Endothelial cell of umbilical vein (primary cell): ENCODE measurements at regions not wholly inside any gene's neighbourhood (a gene's known extent, or its start where the extent isn't known, plus 50 kb on each side); places are given as distances from the start of the nearest gene placed in this dataset.

Experiments used
- BruUV-seq: library from RNA; stranded (reverse); fragments of 400-500 nt; replicated peaks from 2 replicates; lab custom pipeline; 2021; lab: Mats Ljungman, UMichigan
- CTCF ChIA-PET: fragments of 300-600, 350-600 bp; sonication (Branson Sonifier 250); formaldehyde crosslinking; loops from one replicate; lab custom pipeline; 2021; ENCODE audit warnings: antibody characterized with exemption, inconsistent platforms; lab: Charles Lee
- POLR2A ChIA-PET: fragments of 300-600, 350-600 bp; sonication (Branson Sonifier 250); formaldehyde crosslinking; loops from one replicate; lab custom pipeline; 2021; ENCODE audit warnings: antibody characterized with exemption, inconsistent platforms; lab: Charles Lee
- DNase-seq: peaks from one replicate; pipeline ENCODE4 v3.0.0-alpha.2; 2011; ENCODE audit warnings: low read depth, low spot score
- FAIRE-seq: peaks from 2 replicates; lab custom pipeline; 2011; peaks lifted over from hg19 to GRCh38; lab: Jason Lieb, UNC
- H2AFZ ChIP-seq: 2 replicates; pipeline ENCODE4 v1.6.0; 2012; ENCODE audit warnings: low read depth, low read length, control low read depth, inconsistent platforms
- H3K27ac ChIP-seq: 2 replicates; pipeline ENCODE4 v1.5.1; 2011; ENCODE audit warnings: low read depth, mild to moderate bottlenecking, control low read depth, low read length, moderate library complexity; ENCODE audit not compliant: insufficient read depth
- H3K27me3 ChIP-seq, 2 experiments: 2 replicates each; pipeline versions ENCODE4 v1.6.0 to v1.6.1; 2011; ENCODE audit warnings: low read length in 2 of 2, mixed read lengths in 1 of 2; ENCODE audit not compliant: control insufficient read depth in 2 of 2, insufficient read depth in 2 of 2
- H3K36me3 ChIP-seq, 2 experiments: 2 replicates in 1 of 2; 3 replicates in 1 of 2; pipeline ENCODE4 v1.5.1; 2011; ENCODE audit warnings: low read length in 2 of 2, mild to moderate bottlenecking in 1 of 2, moderate library complexity in 1 of 2; ENCODE audit not compliant: control insufficient read depth in 2 of 2, insufficient read depth in 2 of 2; ENCODE audit errors: extremely low read depth in 1 of 2
- H3K4me1 ChIP-seq: 3 replicates; pipeline ENCODE4 v1.5.1; 2011; ENCODE audit warnings: mild to moderate bottlenecking, low read length; ENCODE audit not compliant: control insufficient read depth, insufficient read depth; ENCODE audit errors: extremely low read depth
- H3K4me2 ChIP-seq: 2 replicates; pipeline ENCODE4 v1.6.1; 2011; ENCODE audit warnings: low read length, control low read depth, mixed read lengths; ENCODE audit not compliant: insufficient read depth
- H3K4me3 ChIP-seq, 3 experiments: fragments of 200-600 bp in 1 of 3; sonication (generic), shearing (Covaris generic) in 1 of 3; replicated peaks in 1 of 3; 2 replicates each; pipeline ENCODE4 v1.5.1; 2011 to 2016; ENCODE audit warnings: control low read depth in 3 of 3, low read length in 3 of 3, mild to moderate bottlenecking in 2 of 3, inconsistent platforms in 1 of 3, low read depth in 1 of 3, moderate library complexity in 1 of 3; ENCODE audit not compliant: insufficient read depth in 1 of 3
- H3K79me2 ChIP-seq: 2 replicates; pipeline ENCODE4 v1.6.0; 2012; ENCODE audit warnings: low read length, inconsistent platforms; ENCODE audit not compliant: control insufficient read depth, insufficient read depth
- H3K9ac ChIP-seq: replicated peaks from 2 replicates; pipeline ENCODE3; 2011; ENCODE audit warnings: low read length, control low read depth; ENCODE audit not compliant: insufficient read depth; ENCODE audit errors: extremely low read depth
- H3K9me1 ChIP-seq: replicated peaks from 3 replicates; pipeline ENCODE4 v1.6.0; 2011; ENCODE audit warnings: mild to moderate bottlenecking, low read length; ENCODE audit not compliant: control insufficient read depth, insufficient read depth; ENCODE audit errors: extremely low read depth
- H3K9me3 ChIP-seq: replicated peaks from 2 replicates; pipeline ENCODE4 v1.5.1; 2012; ENCODE audit warnings: low read length, inconsistent platforms; ENCODE audit not compliant: control insufficient read depth, insufficient read depth
- H4K20me1 ChIP-seq: replicated peaks from 2 replicates; pipeline ENCODE3; 2011; ENCODE audit warnings: mild to moderate bottlenecking, low read length; ENCODE audit not compliant: control insufficient read depth, insufficient read depth; ENCODE audit errors: extremely low read depth
- CTCF ChIP-seq, 2 donors: IDR thresholded peaks; 1 replicate in 1 of 2; 2 replicates in 1 of 2; pipeline ENCODE4 v1.5.1; 2011; ENCODE audit warnings: low read length in 2 of 2, mild to moderate bottlenecking in 2 of 2, moderate library complexity in 2 of 2, control low read depth in 1 of 2, inconsistent platforms in 1 of 2, low read depth in 1 of 2; ENCODE audit not compliant: insufficient read depth in 1 of 2; ENCODE audit errors: extremely low read depth in 1 of 2
- EZH2 ChIP-seq: IDR thresholded peaks from 2 replicates; pipeline ENCODE4 v1.6.1; 2012; ENCODE audit warnings: borderline replicate concordance, low read depth, mild to moderate bottlenecking, moderate library complexity, low read length, inconsistent platforms; ENCODE audit not compliant: severe bottlenecking
- FOS ChIP-seq: IDR thresholded peaks from 2 replicates; pipeline ENCODE4 v1.6.1; 2011; ENCODE audit warnings: mild to moderate bottlenecking, low read length, moderate library complexity, borderline replicate concordance; ENCODE audit not compliant: insufficient read depth
- GATA2 ChIP-seq: IDR thresholded peaks from 2 replicates; pipeline ENCODE4 v1.7.0; 2011; ENCODE audit warnings: low read depth, mild to moderate bottlenecking, moderate library complexity, mixed read lengths, low read length; ENCODE audit not compliant: insufficient read length, insufficient read depth
- JUN ChIP-seq: IDR thresholded peaks from 2 replicates; pipeline ENCODE4 v1.6.1; 2011; ENCODE audit warnings: borderline replicate concordance, low read depth; ENCODE audit not compliant: insufficient read length, insufficient read depth
- MAX ChIP-seq: IDR thresholded peaks from 2 replicates; pipeline ENCODE4 v1.6.1; 2011; ENCODE audit not compliant: insufficient read depth, insufficient read length
- MYC ChIP-seq: IDR thresholded peaks from one replicate; pipeline ENCODE4 v1.6.1; 2011; ENCODE audit warnings: mild to moderate bottlenecking, low read depth, low read length
- POLR2A ChIP-seq: IDR thresholded peaks from 2 replicates; pipeline ENCODE4 v1.6.1; 2012; ENCODE audit warnings: low read depth, mild to moderate bottlenecking, control low read depth, low read length
- POLR2AphosphoS5 ChIP-seq: IDR thresholded peaks from 2 replicates; pipeline ENCODE4 v1.6.1; 2012; ENCODE audit warnings: low read depth, mild to moderate bottlenecking, control low read depth, low read length, moderate library complexity; ENCODE audit not compliant: insufficient read depth
- dilution Hi-C: fragments of 300-500 bp; cut with MboI; formaldehyde crosslinking; loops from one replicate; pipeline ENCODE4 v1.15.0; 2019; ENCODE audit warnings: low sequenced_read_pairs; ENCODE audit not compliant: extremely low pct_ligation_motif_present
- intact Hi-C: fragments of 100-400 bp; cut with micrococcal nuclease; formaldehyde crosslinking; loops from one replicate; pipeline ENCODE4 v1.10.0; 2022

- Histone ChIP-seq H3K27me3 (no peaks in the 10 kb centered on the region), H3K9ac (peak overlapping the region; percentile 9), H3K9me1 (no peaks in the 10 kb centered on the region), H4K20me1 (no peaks in the 10 kb centered on the region), H3K27ac (peak overlapping the region; percentile 41), H3K4me2 (peak overlapping the region; percentile 17), H3K9me3 (no peaks in the 10 kb centered on the region), H3K4me3 (no peak overlapping the region), H3K36me3 (no peaks in the 10 kb centered on the region), H2AFZ (peak overlapping the region; percentile 34), H3K4me1 (peaks cover 14% of the 10 kb centered on the region), H3K79me2 (no peaks in the 10 kb centered on the region)
- intact Hi-C loops (no loop called here), dilution Hi-C loops (no loop called here)
- DNase-seq (peak; percentile 56), FAIRE-seq (no peak)
- POLR2A ChIA-PET, result no interaction called here
- TF ChIP-seq JUN (no peak), GATA2 (peak; percentile 74), FOS (peak; percentile 30), POLR2AphosphoS5 (no peak)
- CTCF ChIA-PET, result no interaction called here
- no TSS peak for BruUV-seq
Measured at GRCh38 chrX:28127662-28128061, 146.4 kb upstream of the DCAF8L1 start.

- dilution Hi-C loops (no loop called here), intact Hi-C loops (no loop called here)
- Histone ChIP-seq H3K4me3 (no peak overlapping the region), H3K4me2 (no peak overlapping the region), H2AFZ (no peak overlapping the region), H3K9me3 (no peaks in the 10 kb centered on the region), H3K4me1 (peaks cover 14% of the 10 kb centered on the region), H3K36me3 (no peaks in the 10 kb centered on the region), H4K20me1 (no peaks in the 10 kb centered on the region), H3K9me1 (no peaks in the 10 kb centered on the region), H3K27me3 (no peaks in the 10 kb centered on the region), H3K79me2 (no peaks in the 10 kb centered on the region), H3K27ac (no peak overlapping the region), H3K9ac (no peak overlapping the region)
- ChIA-PET CTCF (interaction anchor here (1.1 kb wide), 1 partner anchor 18 kb away, joined by 3 read pairs; no protein-coding TSS in a partner anchor), POLR2A (no interaction called here)
- no TSS peak for BruUV-seq
- DNase-seq (no peak), FAIRE-seq (no peak)
- TF ChIP-seq POLR2AphosphoS5 (no peak), MYC (no peak), CTCF (IDR thresholded peaks at IDR 0.05; ENCODE audit: extremely low read depth in 1 of 2, insufficient read depth in 1 of 2, low read depth in 1 of 2, low read length in 2 of 2) (no peak), EZH2 (no peak), GATA2 (no peak), FOS (no peak), JUN (no peak), MAX (no peak), POLR2A (no peak)
Measured at GRCh38 chrX:28126886-28127285, 145.6 kb upstream of the DCAF8L1 start.
